NB4 (cell line): ENCODE measurements at regions not wholly inside any gene's neighbourhood (a gene's known extent, or its start where the extent isn't known, plus 50 kb on each side); places are given as distances from the start of the nearest gene placed in this dataset.

Experiments used
- DNase-seq: peaks from one replicate; pipeline ENCODE4 v3.0.0; 2010; ENCODE audit warnings: low read depth
- H3K4me3 ChIP-seq: one replicate; pipeline ENCODE4 v1.5.1; 2011; ENCODE audit warnings: mild to moderate bottlenecking, low read depth, low read length, moderate library complexity
- CTCF ChIP-seq: IDR thresholded peaks from one replicate; pipeline ENCODE4 v1.5.1; 2012; ENCODE audit warnings: low read depth, low read length
- MAX ChIP-seq: IDR thresholded peaks from 2 replicates; pipeline ENCODE4 v1.6.1; 2011; ENCODE audit warnings: low read depth, low read length
- MYC ChIP-seq: IDR thresholded peaks from 2 replicates; pipeline ENCODE4 v1.6.1; 2011; ENCODE audit warnings: low read depth, low read length
- POLR2A ChIP-seq: IDR thresholded peaks from 2 replicates; pipeline ENCODE4 v1.6.1; 2011; ENCODE audit warnings: mild to moderate bottlenecking; ENCODE audit not compliant: insufficient read length; ENCODE audit errors: extremely low read depth

- TF ChIP-seq CTCF, result no peak
- no peak for TF ChIP-seq POLR2A
- DNase-seq, result no peak
- H3K4me3 ChIP-seq, result no peak overlapping the region
These were observed 393.7 kb downstream of the GASK1B start for GRCh38 chr4:157779081-157779480.

GRCh38 chr4:157776930-157777528, 395.8 kb downstream of the GASK1B start:
- DNase-seq, result no peak
- TF ChIP-seq MAX (no peak), CTCF (no peak), MYC (no peak), POLR2A (no peak)
- no peak overlapping the region for H3K4me3 ChIP-seq

GRCh38 chr4:157775971-157776370, 396.9 kb downstream of the GASK1B start:
- no peak for TF ChIP-seq MYC
- TF ChIP-seq CTCF, result no peak
- TF ChIP-seq MAX, result no peak
- TF ChIP-seq POLR2A, result no peak
- no peak overlapping the region for H3K4me3 ChIP-seq
- DNase-seq, result no peak

- TF ChIP-seq MAX, result no peak
- TF ChIP-seq CTCF, result no peak
- no peak for TF ChIP-seq MYC
- no peak for TF ChIP-seq POLR2A
- H3K4me3 ChIP-seq, result no peak overlapping the region
- DNase-seq, result no peak
These were observed 399.9 kb downstream of the GASK1B start for GRCh38 chr4:157772907-157773306.

GRCh38 chr4:157768419-157768818, 404.4 kb downstream of the GASK1B start:
- no peak for TF ChIP-seq CTCF
- TF ChIP-seq MAX, result no peak
- no peak for TF ChIP-seq MYC
- TF ChIP-seq POLR2A, result no peak

GRCh38 chr4:157763490-157763889, 409.3 kb downstream of the GASK1B start:
- TF ChIP-seq MYC, result no peak
- DNase-seq, result no peak
- no peak overlapping the region for H3K4me3 ChIP-seq

More at GRCh38 chr4:157768419-157768818, 404.4 kb downstream of the GASK1B start:
- DNase-seq, result no peak
- no peak overlapping the region for H3K4me3 ChIP-seq
